ENCODE measurements at regions not wholly inside any gene's neighbourhood (a gene's known extent, or its start where the extent isn't known, plus 50 kb on each side); places are given as distances from the start of the nearest gene placed in this dataset.

DNA sequence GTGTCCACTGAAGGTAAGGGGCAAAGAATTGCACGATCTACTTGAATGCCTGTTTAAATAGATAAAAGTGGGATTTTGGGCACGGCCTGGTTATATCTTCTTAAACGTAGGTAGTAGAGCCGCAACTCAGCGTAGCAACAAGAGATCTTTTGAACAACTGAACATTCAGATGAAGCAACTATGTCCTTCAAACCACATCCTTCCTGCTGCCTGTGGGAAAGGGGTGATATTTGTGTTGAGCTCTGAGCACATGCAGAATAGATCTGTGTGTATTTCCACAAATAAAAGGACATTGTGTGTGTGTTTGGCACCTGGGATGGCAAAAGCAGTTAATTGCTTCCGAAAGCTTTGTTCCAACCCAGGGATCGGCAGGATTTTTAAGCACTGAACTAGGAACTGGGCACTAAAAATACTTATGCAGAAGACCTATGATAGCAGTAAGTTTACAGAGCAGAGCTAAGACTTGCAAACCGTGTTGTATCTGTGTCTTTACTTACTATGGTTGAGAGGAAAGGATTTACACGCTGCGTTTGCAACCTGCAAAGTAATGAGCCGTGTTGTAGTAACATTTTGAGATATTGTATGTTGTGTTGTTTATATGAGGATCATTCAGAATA is 333.4 kb downstream of the CHRM3 start:
- H3K27ac Mint-ChIP-seq = no peak overlapping the region
- no peaks in the 10 kb centered on the region for H3K36me3 Mint-ChIP-seq (ENCODE audit: insufficient read depth)
- H3K4me3 Mint-ChIP-seq (ENCODE audit: low read depth) = no peak overlapping the region
- H3K27me3 Mint-ChIP-seq = peaks cover 19% of the 10 kb centered on the region
- peaks cover 4% of the 10 kb centered on the region for H3K4me1 Mint-ChIP-seq (ENCODE audit: low read depth)
- no peak for TF ChIP-seq CTCF (IDR thresholded peaks at IDR 0.05; ENCODE audit: unreplicated experiment)
- DNase-seq (ENCODE audit: low spot score, unreplicated experiment) = no peak
- H3K9me3 Mint-ChIP-seq (ENCODE audit: low read depth) = no peaks in the 10 kb centered on the region

- peaks cover 19% of the 10 kb centered on the region for H3K27me3 Mint-ChIP-seq
Measured at GRCh38 chr1:239722035-239722434, 335.7 kb downstream of the CHRM3 start.

GRCh38 chr1:239723776-239724367 is 337.5 kb downstream of the CHRM3 start:
- no peak overlapping the region for H3K4me3 Mint-ChIP-seq (ENCODE audit: low read depth)
- no peak for TF ChIP-seq CTCF (IDR thresholded peaks at IDR 0.05; ENCODE audit: unreplicated experiment)
- H3K9me3 Mint-ChIP-seq (ENCODE audit: low read depth) = no peaks in the 10 kb centered on the region
- H3K36me3 Mint-ChIP-seq (ENCODE audit: insufficient read depth) = peaks cover 2% of the 10 kb centered on the region
- DNase-seq (ENCODE audit: low spot score, unreplicated experiment) = no peak
- H3K4me1 Mint-ChIP-seq (ENCODE audit: low read depth) = peaks cover 19% of the 10 kb centered on the region
- H3K27ac Mint-ChIP-seq = no peak overlapping the region
- peaks cover 23% of the 10 kb centered on the region for H3K27me3 Mint-ChIP-seq

More at GRCh38 chr1:239722035-239722434, 335.7 kb downstream of the CHRM3 start:
- Mint-ChIP-seq H3K4me1 (ENCODE audit: low read depth) (peaks cover 19% of the 10 kb centered on the region), H3K9me3 (ENCODE audit: low read depth) (no peaks in the 10 kb centered on the region), H3K36me3 (ENCODE audit: insufficient read depth) (no peaks in the 10 kb centered on the region), H3K27ac (no peak overlapping the region), H3K4me3 (ENCODE audit: low read depth) (no peak overlapping the region)
- TF ChIP-seq CTCF (IDR thresholded peaks at IDR 0.05; ENCODE audit: unreplicated experiment) = no peak
- no peak for DNase-seq (ENCODE audit: low spot score, unreplicated experiment)

DNA sequence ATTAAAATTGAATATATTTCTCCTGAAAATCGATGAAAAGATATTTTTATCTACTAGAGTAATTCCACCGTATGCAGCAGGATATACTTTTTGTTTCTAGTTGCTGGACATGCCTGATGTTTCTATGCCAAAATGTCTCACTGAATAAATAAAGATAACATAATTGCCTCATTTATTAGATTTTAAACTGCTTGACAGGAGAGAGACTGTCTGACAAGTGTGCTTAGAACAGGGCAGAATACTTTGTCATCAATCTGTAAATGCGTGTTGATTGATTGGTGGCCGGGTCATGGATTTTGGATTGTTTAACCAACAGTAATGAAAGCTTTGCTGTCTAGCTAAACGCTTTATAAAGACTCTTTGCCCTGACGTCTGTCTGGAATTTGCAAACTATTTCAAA is 339.0 kb downstream of the CHRM3 start:
- Mint-ChIP-seq H3K36me3 (ENCODE audit: insufficient read depth) (peaks cover 2% of the 10 kb centered on the region), H3K27me3 (peaks cover 13% of the 10 kb centered on the region), H3K4me1 (ENCODE audit: low read depth) (peaks cover 19% of the 10 kb centered on the region), H3K27ac (no peak overlapping the region), H3K9me3 (ENCODE audit: low read depth) (no peaks in the 10 kb centered on the region), H3K4me3 (ENCODE audit: low read depth) (no peak overlapping the region)
- DNase-seq (ENCODE audit: low spot score, unreplicated experiment) = no peak
- no peak for TF ChIP-seq CTCF (IDR thresholded peaks at IDR 0.05; ENCODE audit: unreplicated experiment)

DNA sequence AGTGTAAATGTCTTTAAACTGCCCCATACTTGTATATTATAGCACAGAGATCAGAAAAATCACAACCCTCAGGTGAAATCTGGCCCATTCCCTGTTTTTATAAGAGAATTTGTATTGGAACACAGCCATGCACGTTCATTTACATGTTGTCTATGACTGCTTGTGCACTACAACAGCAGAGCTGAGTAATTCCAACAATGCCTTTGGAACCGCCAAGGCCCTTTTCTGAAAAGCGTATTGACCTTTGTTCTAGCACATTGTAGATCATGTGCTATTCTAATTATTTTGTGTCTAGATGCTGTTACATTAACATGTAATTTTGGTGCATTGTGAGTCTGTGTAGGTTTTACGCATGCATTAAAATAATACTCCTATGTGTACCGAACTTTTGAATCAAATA is 339.6 kb downstream of the CHRM3 start:
- no peak overlapping the region for H3K4me3 Mint-ChIP-seq (ENCODE audit: low read depth)
- TF ChIP-seq CTCF (IDR thresholded peaks at IDR 0.05; ENCODE audit: unreplicated experiment) = no peak
- peaks cover 19% of the 10 kb centered on the region for H3K4me1 Mint-ChIP-seq (ENCODE audit: low read depth)
- H3K27ac Mint-ChIP-seq = no peak overlapping the region
- H3K9me3 Mint-ChIP-seq (ENCODE audit: low read depth) = no peaks in the 10 kb centered on the region
- H3K36me3 Mint-ChIP-seq (ENCODE audit: insufficient read depth) = peaks cover 2% of the 10 kb centered on the region
- no peak for DNase-seq (ENCODE audit: low spot score, unreplicated experiment)
- H3K27me3 Mint-ChIP-seq = peaks cover 13% of the 10 kb centered on the region
